VCaP (cell line): ENCODE measurements at regions not wholly inside any gene's neighbourhood (a gene's known extent, or its start where the extent isn't known, plus 50 kb on each side); places are given as distances from the start of the nearest gene placed in this dataset.
A peak's percentile ranks its signal among the peaks of the same experiment; 100 is the strongest.

Experiments used
- H3K27ac ChIP-seq: fragments of 450-650 bp; 2 replicates; pipeline ENCODE4 v1.5.1; 2017
- TF ChIP-seq, protein P1 (sequence below): fragments of 450-650 bp; conservative IDR thresholded peaks from 2 replicates; pipeline ENCODE4 v1.5.1; 2017; ENCODE audit warnings: mild to moderate bottlenecking, moderate library complexity

DNA sequence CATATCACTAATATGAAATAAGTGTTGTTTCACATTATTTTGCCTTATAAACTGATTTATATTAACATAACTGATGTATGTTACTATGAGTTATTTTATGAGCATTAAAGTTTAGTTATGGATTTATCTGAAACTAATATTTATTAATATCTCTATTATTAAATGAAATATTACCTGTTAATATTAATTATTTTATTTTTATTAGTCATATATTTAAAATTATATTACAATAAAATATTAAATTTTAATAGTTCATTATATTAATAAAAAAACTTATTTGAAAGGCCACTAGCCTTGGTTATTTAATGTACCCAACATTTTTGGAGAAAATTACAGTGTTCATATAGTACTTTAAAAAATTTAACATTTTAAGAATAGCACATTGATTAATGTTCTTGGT is 1643.4 kb upstream of the MIR17HG start:
- H3K27ac ChIP-seq: no peak overlapping the region
- TF ChIP-seq, protein P1, sequence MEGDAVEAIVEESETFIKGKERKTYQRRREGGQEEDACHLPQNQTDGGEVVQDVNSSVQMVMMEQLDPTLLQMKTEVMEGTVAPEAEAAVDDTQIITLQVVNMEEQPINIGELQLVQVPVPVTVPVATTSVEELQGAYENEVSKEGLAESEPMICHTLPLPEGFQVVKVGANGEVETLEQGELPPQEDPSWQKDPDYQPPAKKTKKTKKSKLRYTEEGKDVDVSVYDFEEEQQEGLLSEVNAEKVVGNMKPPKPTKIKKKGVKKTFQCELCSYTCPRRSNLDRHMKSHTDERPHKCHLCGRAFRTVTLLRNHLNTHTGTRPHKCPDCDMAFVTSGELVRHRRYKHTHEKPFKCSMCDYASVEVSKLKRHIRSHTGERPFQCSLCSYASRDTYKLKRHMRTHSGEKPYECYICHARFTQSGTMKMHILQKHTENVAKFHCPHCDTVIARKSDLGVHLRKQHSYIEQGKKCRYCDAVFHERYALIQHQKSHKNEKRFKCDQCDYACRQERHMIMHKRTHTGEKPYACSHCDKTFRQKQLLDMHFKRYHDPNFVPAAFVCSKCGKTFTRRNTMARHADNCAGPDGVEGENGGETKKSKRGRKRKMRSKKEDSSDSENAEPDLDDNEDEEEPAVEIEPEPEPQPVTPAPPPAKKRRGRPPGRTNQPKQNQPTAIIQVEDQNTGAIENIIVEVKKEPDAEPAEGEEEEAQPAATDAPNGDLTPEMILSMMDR: no peak

DNA sequence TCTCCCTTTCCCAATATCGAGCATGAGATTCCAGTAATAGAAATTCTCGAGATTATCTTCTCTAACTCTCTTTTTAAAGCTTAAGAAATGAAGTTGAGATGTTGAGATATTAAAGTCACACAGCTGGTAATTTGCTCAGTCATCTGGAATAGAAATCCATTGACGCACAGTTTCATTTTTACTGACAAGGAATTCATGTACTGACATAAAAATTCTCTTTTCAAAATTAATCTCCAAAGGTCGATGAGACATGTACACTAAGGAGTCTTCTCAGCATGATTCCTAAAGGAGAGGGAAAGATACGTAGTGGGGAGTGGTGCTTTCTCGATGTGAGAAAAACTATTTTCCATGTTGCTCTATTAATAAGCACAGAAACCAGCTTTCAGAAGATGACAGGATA is 1639.5 kb upstream of the MIR17HG start:
- H3K27ac ChIP-seq: no peak overlapping the region
- TF ChIP-seq, protein P1: no peak

DNA sequence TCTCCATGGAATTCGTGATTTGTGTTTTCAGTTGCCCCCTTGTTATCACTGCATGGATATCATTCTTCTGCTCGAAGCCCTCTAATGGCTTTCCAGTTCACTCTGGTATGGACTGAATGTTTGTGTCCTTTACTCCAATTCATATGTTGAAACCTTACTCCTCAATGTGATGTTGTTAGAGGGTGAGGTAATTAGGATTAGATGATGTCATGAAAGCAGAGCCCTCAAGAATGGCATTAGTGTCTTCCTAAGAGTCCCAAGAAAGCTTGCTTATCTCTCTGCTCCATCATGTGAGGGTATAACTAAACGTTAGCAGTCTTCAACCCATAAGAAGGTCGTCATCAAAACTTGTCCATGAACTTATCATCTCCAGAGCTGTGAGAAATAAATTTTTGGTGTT is 1626.3 kb upstream of the MIR17HG start:
- H3K27ac ChIP-seq: no peak overlapping the region
- TF ChIP-seq, protein P1: no peak

DNA sequence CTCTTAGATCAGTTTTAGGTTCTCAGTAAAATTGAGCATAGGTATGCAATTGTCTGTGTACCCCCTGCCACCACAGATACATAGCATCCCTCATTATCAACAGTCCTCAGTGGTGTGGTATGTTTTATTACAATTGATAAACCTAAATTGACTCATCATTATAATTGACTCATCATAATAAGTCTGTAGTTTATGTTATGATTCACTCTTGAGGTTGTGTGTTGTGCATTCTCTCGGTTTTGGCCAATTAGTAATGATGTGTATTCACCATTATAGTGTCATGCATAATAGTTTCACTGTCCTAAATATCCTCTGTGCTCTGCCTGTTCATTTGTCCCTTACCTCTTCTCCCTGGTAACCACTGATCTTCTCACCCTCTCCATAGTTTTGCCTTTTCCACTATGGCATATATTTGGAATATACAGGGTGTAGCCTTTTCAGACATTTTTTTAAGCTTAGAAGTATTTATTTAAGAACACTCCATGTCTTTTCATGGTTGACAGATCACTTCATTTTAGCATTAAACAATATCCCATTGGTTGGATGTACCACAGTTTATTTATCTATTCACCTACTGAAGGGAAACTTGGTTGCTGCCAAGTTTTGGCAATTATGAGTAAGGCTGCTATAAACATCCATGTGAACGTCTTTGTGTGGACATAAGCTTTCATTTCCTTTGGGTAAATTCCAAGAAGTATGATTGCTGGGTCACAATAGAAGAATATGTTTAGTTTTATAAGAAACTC is 1620.6 kb upstream of the MIR17HG start:
- H3K27ac ChIP-seq: peak overlapping the region; percentile 33; the same call in 1 of the 2 replicates
- TF ChIP-seq, protein P1: no peak

DNA sequence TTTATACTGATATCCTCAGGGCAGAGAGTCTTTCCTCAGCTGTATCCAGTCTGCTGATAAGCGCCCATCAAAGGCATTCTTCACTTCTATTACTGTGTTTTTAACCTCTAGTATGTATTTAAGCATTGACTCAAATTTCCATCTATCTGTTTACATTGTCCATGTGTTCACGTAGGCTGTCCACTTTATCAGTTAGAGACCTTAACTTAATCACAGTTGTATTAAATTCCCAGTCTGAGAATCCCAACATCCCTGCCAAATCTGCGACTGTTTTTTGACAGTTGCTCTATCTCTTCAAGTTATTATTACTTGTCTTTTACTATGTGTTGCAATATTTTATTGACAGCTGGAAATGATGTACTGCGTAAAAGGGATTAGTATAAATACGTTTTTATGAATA is 1613.7 kb upstream of the MIR17HG start:
- TF ChIP-seq, protein P1: no peak
- H3K27ac ChIP-seq: no peak overlapping the region

DNA sequence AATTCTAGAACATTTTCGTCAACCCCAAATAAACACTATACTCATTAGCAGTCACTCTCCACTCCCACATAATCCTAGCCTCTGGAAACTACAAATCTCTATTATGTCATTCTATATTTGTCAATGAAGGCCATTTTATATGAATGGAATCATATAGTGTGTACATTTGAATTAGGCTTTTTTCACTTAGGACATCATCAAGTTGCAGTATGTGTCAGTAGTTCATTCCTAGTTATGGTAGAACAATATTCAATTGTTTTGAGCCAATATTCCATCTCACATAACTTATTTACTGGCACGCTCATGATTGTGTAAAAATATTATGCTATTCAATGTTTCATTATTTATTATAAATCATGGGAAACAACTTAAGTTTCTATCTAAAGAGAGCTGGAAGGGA is 1610.4 kb upstream of the MIR17HG start:
- no peak overlapping the region for H3K27ac ChIP-seq
- TF ChIP-seq, protein P1: no peak

DNA sequence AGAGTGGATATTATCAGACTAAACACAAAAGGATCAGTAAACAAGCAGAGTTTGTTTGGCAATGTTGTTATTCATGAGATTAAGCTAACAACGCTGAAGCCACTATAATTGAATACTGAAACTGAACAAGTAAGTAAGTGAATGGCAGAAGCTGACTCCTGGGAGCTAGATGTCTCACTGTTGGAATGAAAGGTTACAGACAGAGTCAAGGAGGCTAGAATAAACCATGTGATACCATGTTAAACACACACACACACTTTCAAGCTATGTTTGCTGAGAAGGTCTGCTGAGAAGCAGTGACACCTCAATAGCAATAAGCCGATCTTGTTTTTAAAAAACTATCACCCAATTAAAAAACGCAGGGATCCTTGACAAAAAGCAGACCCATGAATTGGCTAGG is 1609.4 kb upstream of the MIR17HG start:
- TF ChIP-seq, protein P1: no peak
- H3K27ac ChIP-seq: no peak overlapping the region
